Muscle of leg (tissue), 3 donors: ENCODE measurements at regions not wholly inside any gene's neighbourhood (a gene's known extent, or its start where the extent isn't known, plus 50 kb on each side); places are given as distances from the start of the nearest gene placed in this dataset.

Experiments
- DNase-seq: peaks from one replicate; pipeline ENCODE4 v3.0.0; 2013
- H3K27ac ChIP-seq: one replicate; pipeline ENCODE4 v1.5.1; 2013; ENCODE audit warnings: mild to moderate bottlenecking, low read length, control low read depth
- H3K27me3 ChIP-seq: one replicate; pipeline ENCODE4 v1.6.1; 2013; ENCODE audit warnings: low read length; ENCODE audit not compliant: control insufficient read depth, insufficient read depth
- H3K36me3 ChIP-seq: one replicate; pipeline ENCODE4 v1.6.1; 2013; ENCODE audit warnings: low read length; ENCODE audit not compliant: control insufficient read depth, insufficient read depth
- H3K4me1 ChIP-seq: one replicate; pipeline ENCODE4 v1.6.1; 2013; ENCODE audit warnings: low read length; ENCODE audit not compliant: control insufficient read depth, insufficient read depth
- H3K4me3 ChIP-seq: one replicate; pipeline ENCODE4 v1.5.1; 2013; ENCODE audit warnings: low read length, control low read depth
- H3K9me3 ChIP-seq: replicated peaks from 2 replicates; pipeline ENCODE4 v1.6.1; 2013; ENCODE audit warnings: low read depth, low read length; ENCODE audit not compliant: control insufficient read depth
- WGBS: methylation state at CpG from one replicate; pipeline ENCODE4 v1.1.5; 2013; ENCODE audit warnings: missing lambda C conversion rate; ENCODE audit not compliant: insufficient coverage; 5-methylcytosine and 5-hydroxymethylcytosine counted together

GRCh38 chr9:18410983-18411382 is 63.0 kb upstream of the ADAMTSL1 start:
- WGBS, result no CpG with 5 or more reads among the region's 7 CpGs
- Histone ChIP-seq H3K9me3 (no peaks in the 10 kb centered on the region), H3K4me3 (no peak overlapping the region), H3K27ac (no peak overlapping the region), H3K27me3 (no peaks in the 10 kb centered on the region), H3K36me3 (no peaks in the 10 kb centered on the region), H3K4me1 (no peaks in the 10 kb centered on the region)
- DNase-seq, result no peak

GRCh38 chr9:18421391-18421790 is 52.6 kb upstream of the ADAMTSL1 start:
- Histone ChIP-seq H3K4me1 (no peaks in the 10 kb centered on the region), H3K9me3 (no peaks in the 10 kb centered on the region), H3K27ac (no peak overlapping the region), H3K4me3 (no peak overlapping the region), H3K27me3 (no peaks in the 10 kb centered on the region), H3K36me3 (no peaks in the 10 kb centered on the region)
- WGBS, result 75% methylated on average over 1 of the region's 2 CpGs
- DNase-seq, result no peak

DNA sequence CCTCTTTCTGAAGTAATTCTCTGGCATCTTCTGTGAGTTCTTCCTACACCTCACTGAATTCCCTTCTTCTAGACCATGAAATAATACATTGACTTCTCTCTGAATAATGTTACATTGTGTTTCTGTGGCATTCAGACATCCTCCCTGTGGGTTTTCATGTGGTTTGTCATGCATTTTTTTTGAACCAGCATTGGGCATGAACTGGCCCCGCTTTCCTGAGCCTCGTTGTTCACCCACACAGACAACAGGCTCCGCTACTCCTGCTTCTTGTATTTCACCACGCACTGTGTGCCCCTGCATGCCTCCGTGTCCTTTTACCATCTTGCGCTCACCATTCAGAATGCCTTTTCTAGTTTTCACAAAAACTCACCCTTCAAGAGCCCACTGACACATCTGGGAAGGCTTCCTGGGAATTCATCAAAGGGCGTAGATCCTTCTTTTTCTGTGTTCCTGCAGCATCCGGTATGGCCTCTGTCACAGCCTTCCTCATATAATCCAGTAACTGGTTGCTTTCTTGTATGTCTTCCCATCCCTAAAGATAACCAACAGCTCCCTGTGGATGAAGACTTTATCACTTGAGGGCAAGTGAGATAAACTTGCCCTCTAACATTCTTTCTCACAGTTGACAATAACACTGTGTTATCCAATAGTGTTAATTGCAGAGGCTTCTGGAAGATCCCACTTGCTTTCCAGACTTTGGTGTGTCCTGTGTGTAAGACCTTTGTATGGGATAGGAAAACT is 51.5 kb upstream of the ADAMTSL1 start:
- WGBS, result 85% methylated on average over 7 of the region's 8 CpGs
- no peak overlapping the region for H3K4me3 ChIP-seq
- H3K4me1 ChIP-seq, result no peaks in the 10 kb centered on the region
- no peaks in the 10 kb centered on the region for H3K27me3 ChIP-seq
- H3K36me3 ChIP-seq, result no peaks in the 10 kb centered on the region
- H3K9me3 ChIP-seq, result no peaks in the 10 kb centered on the region
- no peak for DNase-seq
- no peak overlapping the region for H3K27ac ChIP-seq

- WGBS, result no CpG with 5 or more reads among the region's 1 CpG
- H3K4me1 ChIP-seq, result no peaks in the 10 kb centered on the region
- no peaks in the 10 kb centered on the region for H3K9me3 ChIP-seq
- no peaks in the 10 kb centered on the region for H3K36me3 ChIP-seq
- H3K27me3 ChIP-seq, result no peaks in the 10 kb centered on the region
- DNase-seq, result no peak
- no peak overlapping the region for H3K27ac ChIP-seq
- H3K4me3 ChIP-seq, result no peak overlapping the region
These were observed 50.0 kb upstream of the ADAMTSL1 start for GRCh38 chr9:18423791-18424531.
